ENCODE measurements at regions not wholly inside any gene's neighbourhood (a gene's known extent, or its start where the extent isn't known, plus 50 kb on each side); places are given as distances from the start of the nearest gene placed in this dataset.

GRCh38 chr16:54657709-54658102, 273.0 kb upstream of the IRX5 start:
- TF ChIP-seq CTCF (IDR thresholded peaks at IDR 0.05) (no peak), POLR2A (IDR thresholded peaks at IDR 0.05) (no peak)

Data from ovary (tissue), 3 donors.